ENCODE measurements at regions not wholly inside any gene's neighbourhood (a gene's known extent, or its start where the extent isn't known, plus 50 kb on each side); places are given as distances from the start of the nearest gene placed in this dataset.

DNA sequence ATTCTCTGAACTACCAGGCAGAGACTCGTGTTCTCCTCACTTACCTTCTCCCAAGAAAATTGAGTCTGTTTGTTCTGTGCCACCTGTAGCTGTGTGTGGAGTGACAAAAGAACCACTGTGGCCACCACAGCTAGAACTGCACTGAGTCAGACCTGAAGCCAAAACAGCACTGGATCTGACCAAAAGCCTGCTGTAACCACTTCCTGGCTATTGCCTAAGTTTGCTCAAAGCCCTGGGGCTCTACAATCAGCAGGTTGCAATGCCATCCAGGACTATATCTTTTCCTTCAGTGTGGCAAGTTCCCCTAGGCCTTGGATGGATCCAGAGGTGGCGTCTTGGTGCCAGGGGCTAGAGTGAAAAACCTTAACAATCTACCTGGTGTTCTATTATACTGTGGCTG is 449.1 kb downstream of the FAM133A start:
- H2BK5ac ChIP-seq (ENCODE audit: low read depth, low read length): no peak overlapping the region
- H3K4ac ChIP-seq (replicated peaks; ENCODE audit: insufficient read length, low read depth, low read length): no peak overlapping the region
- FAIRE-seq (no peak), DNase-seq (ENCODE audit: low read depth in 1 of 2, low spot score in 2 of 2) (no peak)
- H2BK120ac ChIP-seq (replicated peaks; ENCODE audit: low read depth, low read length): no peak overlapping the region
- H2BK20ac ChIP-seq (ENCODE audit: low read length): no peak overlapping the region
- H3K27ac ChIP-seq (ENCODE audit: low read depth, low read length): no peak overlapping the region
- H3K4me2 ChIP-seq (ENCODE audit: insufficient read depth in 1 of 2, low read depth in 2 of 2, low read length in 2 of 2): no peak overlapping the region
- H3K79me2 ChIP-seq (ENCODE audit: control insufficient read depth in 1 of 2, insufficient read depth in 2 of 2, low read length in 2 of 2): no peaks in the 10 kb centered on the region
- no peaks in the 10 kb centered on the region for H3K4me1 ChIP-seq (replicated peaks in 1 of 4; ENCODE audit: control insufficient read depth in 3 of 4, insufficient read depth in 4 of 4, low read length in 3 of 4)
- H2BK15ac ChIP-seq (ENCODE audit: low read length): no peak overlapping the region
- no peak overlapping the region for H4K91ac ChIP-seq (replicated peaks; ENCODE audit: insufficient read length, low read length)
- H4K5ac ChIP-seq (ENCODE audit: insufficient read length, low read depth, low read length): no peak overlapping the region
- H2AK5ac ChIP-seq (ENCODE audit: low read depth, low read length): no peak overlapping the region
- no peak overlapping the region for H3K18ac ChIP-seq (ENCODE audit: extremely low read depth, low read length)
- H3K36me3 ChIP-seq (ENCODE audit: control insufficient read depth in 2 of 4, insufficient read depth in 4 of 4, low read length in 3 of 4): no peaks in the 10 kb centered on the region
- H3K23me2 ChIP-seq (ENCODE audit: low read depth, low read length): no peaks in the 10 kb centered on the region
- no peaks in the 10 kb centered on the region for H3K27me3 ChIP-seq (replicated peaks in 1 of 4; ENCODE audit: control insufficient read depth in 3 of 4, extremely low read depth in 1 of 4, insufficient read depth in 3 of 4, low read length in 3 of 4)
- no peaks in the 10 kb centered on the region for H3K9me3 ChIP-seq (ENCODE audit: insufficient read depth in 2 of 2, low read depth in 1 of 2, low read length in 1 of 2)
- no peak overlapping the region for H3K4me3 ChIP-seq (ENCODE audit: extremely low read depth in 1 of 4, insufficient read depth in 2 of 4, low read depth in 3 of 4, low read length in 4 of 4)
- H3K79me1 ChIP-seq (ENCODE audit: low read depth, low read length): no peaks in the 10 kb centered on the region
- no peak overlapping the region for H4K8ac ChIP-seq (ENCODE audit: extremely low read depth, insufficient read depth, low read length)
- ChIA-PET POLR2A (ENCODE audit: partially characterized antibody) (no interaction called here), CTCF (ENCODE audit: partially characterized antibody) (no interaction called here)
- no peak overlapping the region for H3K23ac ChIP-seq (ENCODE audit: insufficient read length)
- 97% methylated on average over 2 of the region's 2 CpGs; no CpG with 5 or more reads in 1 of the 2 experiments for WGBS, 2 experiments (ENCODE audit: extremely low coverage in 1 of 2, insufficient coverage in 1 of 2, insufficient read length in 1 of 2, insufficient replicate concordance in 2 of 2, low coverage in 1 of 2, low lambda C conversion rate in 2 of 2, missing lambda C conversion rate in 1 of 2)
- H2BK12ac ChIP-seq (ENCODE audit: low read depth, low read length): no peak overlapping the region
- H4K20me1 ChIP-seq (replicated peaks in 1 of 2; ENCODE audit: control insufficient read depth in 1 of 2, insufficient read depth in 2 of 2, low read length in 2 of 2): no peaks in the 10 kb centered on the region
- H3K9ac ChIP-seq (replicated peaks in 1 of 4; ENCODE audit: extremely low read depth in 1 of 4, low read depth in 3 of 4, low read length in 3 of 4): no peak overlapping the region
- H3K14ac ChIP-seq (ENCODE audit: insufficient read length): no peak overlapping the region
- no peak overlapping the region for H2AFZ ChIP-seq (ENCODE audit: low read length)
- no peak overlapping the region for H3K56ac ChIP-seq (replicated peaks; ENCODE audit: insufficient read length, low read depth, low read length)
- no peak for TF ChIP-seq SP2 (IDR thresholded peaks at IDR 0.05; ENCODE audit: low read length)
- no peak for TF ChIP-seq YY1 (IDR thresholded peaks at IDR 0.05; ENCODE audit: low read depth, low read length)
- no peak for TF ChIP-seq PHF8 (conservative IDR thresholded peaks at IDR 0.05; ENCODE audit: low read depth, low read length)
- no peak for TF ChIP-seq GABPA (IDR thresholded peaks at IDR 0.05; ENCODE audit: borderline replicate concordance, insufficient read depth, low read length)
- no peak for TF ChIP-seq SIRT6 (IDR thresholded peaks at IDR 0.05; ENCODE audit: low read length)
- TF ChIP-seq ASH2L (IDR thresholded peaks at IDR 0.05; ENCODE audit: low read length): no peak
- no peak for TF ChIP-seq EGR1 (IDR thresholded peaks at IDR 0.05; ENCODE audit: borderline replicate concordance, low read depth, low read length)
- no peak for TF ChIP-seq SIX5 (IDR thresholded peaks at IDR 0.05; ENCODE audit: low read depth, low read length)
- no peak for TF ChIP-seq TEAD4 (IDR thresholded peaks at IDR 0.05; ENCODE audit: low read depth, low read length)
- TF ChIP-seq MAFK (IDR thresholded peaks at IDR 0.05; ENCODE audit: low read depth, low read length): no peak
- TF ChIP-seq POU5F1 (IDR thresholded peaks at IDR 0.05; ENCODE audit: low read depth, low read length): no peak
- no peak for TF ChIP-seq TAF1 (IDR thresholded peaks at IDR 0.05; ENCODE audit: low read depth, low read length)
- no peak for TF ChIP-seq BACH1 (IDR thresholded peaks at IDR 0.05; ENCODE audit: low read length)
- TF ChIP-seq KDM4A (IDR thresholded peaks at IDR 0.05; ENCODE audit: low read depth, low read length, severe bottlenecking): no peak
- TF ChIP-seq JUN (IDR thresholded peaks at IDR 0.05; ENCODE audit: low read depth, low read length): no peak
- TF ChIP-seq CBX5 (IDR thresholded peaks at IDR 0.05; ENCODE audit: low read depth, low read length): no peak
- TF ChIP-seq KDM1A (IDR thresholded peaks at IDR 0.05; ENCODE audit: borderline replicate concordance, low read length): no peak

All from H1 (cell line).